Karpas-422 (cell line): ENCODE measurements at regions not wholly inside any gene's neighbourhood (a gene's known extent, or its start where the extent isn't known, plus 50 kb on each side); places are given as distances from the start of the nearest gene placed in this dataset.

Source experiments
- DNase-seq: peaks from one replicate; pipeline ENCODE4 v3.0.0-alpha.2; 2015
- H2AFZ ChIP-seq: fragments of 200-600 bp; sonication (generic); 2 replicates; pipeline ENCODE4 v1.6.1; 2014; ENCODE audit warnings: antibody characterized with exemption, low read length, mixed read lengths
- H3K27ac ChIP-seq: fragments of 200-600 bp; sonication (generic); 2 replicates; pipeline ENCODE4 v1.5.1; 2014; ENCODE audit warnings: mild to moderate bottlenecking, low read length, moderate library complexity
- H3K27me3 ChIP-seq: fragments of 200-600 bp; sonication (generic); 2 replicates; pipeline ENCODE4 v1.6.1; 2014; ENCODE audit warnings: low read length, mixed read lengths
- H3K36me3 ChIP-seq: fragments of 200-600 bp; sonication (generic); 2 replicates; pipeline ENCODE4 v1.6.1; 2014; ENCODE audit warnings: low read length, mixed read lengths; ENCODE audit not compliant: insufficient read depth
- H3K4me1 ChIP-seq: fragments of 200-600 bp; sonication (generic); 2 replicates; pipeline ENCODE4 v1.6.1; 2014; ENCODE audit warnings: mild to moderate bottlenecking, low read length, mixed read lengths
- H3K4me2 ChIP-seq: fragments of 200-600 bp; sonication (generic); 2 replicates; pipeline ENCODE4 v1.6.1; 2014; ENCODE audit warnings: low read length, low read depth, mild to moderate bottlenecking; ENCODE audit not compliant: poor library complexity, severe bottlenecking
- H3K4me3 ChIP-seq: fragments of 200-600 bp; sonication (generic); 2 replicates; pipeline ENCODE4 v1.5.1; 2014; ENCODE audit warnings: mild to moderate bottlenecking, antibody characterized with exemption, low read length, mixed read lengths
- H3K79me2 ChIP-seq: fragments of 200-600 bp; sonication (generic); 2 replicates; pipeline ENCODE4 v1.6.1; 2014; ENCODE audit warnings: mild to moderate bottlenecking, low read length, mixed read lengths
- H3K9ac ChIP-seq: fragments of 200-600 bp; sonication (generic); 2 replicates; pipeline ENCODE4 v1.6.0; 2014; ENCODE audit warnings: low read length
- H3K9me2 ChIP-seq: fragments of 200-600 bp; sonication (generic), shearing (Covaris generic); replicated peaks from 2 replicates; pipeline ENCODE4 v1.6.0; 2014; ENCODE audit warnings: mild to moderate bottlenecking, low read length, moderate library complexity; ENCODE audit not compliant: insufficient read depth
- H3K9me3 ChIP-seq: fragments of 300-700, 200-600 bp; sonication (generic); 2 replicates; pipeline ENCODE4 v1.6.1; 2014; ENCODE audit warnings: low read length, mixed read lengths
- H4K20me1 ChIP-seq: fragments of 200-600 bp; sonication (generic); 2 replicates; pipeline ENCODE4 v1.6.1; 2014; ENCODE audit warnings: mild to moderate bottlenecking, antibody characterized with exemption, low read length, low read depth; ENCODE audit not compliant: insufficient read depth

- no peaks in the 10 kb centered on the region for H3K79me2 ChIP-seq
- H3K27me3 ChIP-seq, result no peaks in the 10 kb centered on the region
- no peaks in the 10 kb centered on the region for H4K20me1 ChIP-seq
- no peaks in the 10 kb centered on the region for H3K36me3 ChIP-seq
- no peak overlapping the region for H3K9ac ChIP-seq
- H3K4me1 ChIP-seq, result no peaks in the 10 kb centered on the region
- no peak overlapping the region for H3K4me3 ChIP-seq
- no peaks in the 10 kb centered on the region for H3K9me2 ChIP-seq
- no peak overlapping the region for H3K27ac ChIP-seq
- no peak overlapping the region for H3K4me2 ChIP-seq
- DNase-seq, result no peak
- H3K9me3 ChIP-seq, result no peaks in the 10 kb centered on the region
- H2AFZ ChIP-seq, result no peak overlapping the region
These were observed 521.4 kb upstream of the CAMK1G start for GRCh38 chr1:209062081-209062620.

GRCh38 chr1:209062863-209063262 lies 520.7 kb upstream of the CAMK1G start:
- Histone ChIP-seq H3K9me2 (no peaks in the 10 kb centered on the region), H3K9ac (no peak overlapping the region), H3K79me2 (no peaks in the 10 kb centered on the region), H3K4me2 (no peak overlapping the region), H3K9me3 (no peaks in the 10 kb centered on the region), H4K20me1 (no peaks in the 10 kb centered on the region), H3K27ac (no peak overlapping the region), H3K27me3 (no peaks in the 10 kb centered on the region), H3K36me3 (no peaks in the 10 kb centered on the region), H2AFZ (no peak overlapping the region), H3K4me1 (no peaks in the 10 kb centered on the region), H3K4me3 (no peak overlapping the region)
- no peak for DNase-seq

GRCh38 chr1:209063767-209064659 lies 519.5 kb upstream of the CAMK1G start:
- Histone ChIP-seq H4K20me1 (no peaks in the 10 kb centered on the region), H2AFZ (no peak overlapping the region), H3K4me1 (no peaks in the 10 kb centered on the region), H3K9me2 (no peaks in the 10 kb centered on the region), H3K27ac (no peak overlapping the region), H3K9me3 (no peaks in the 10 kb centered on the region), H3K27me3 (no peaks in the 10 kb centered on the region), H3K4me3 (no peak overlapping the region), H3K79me2 (no peaks in the 10 kb centered on the region), H3K4me2 (no peak overlapping the region), H3K9ac (no peak overlapping the region), H3K36me3 (no peaks in the 10 kb centered on the region)
- no peak for DNase-seq

GRCh38 chr1:209064850-209065706 lies 518.4 kb upstream of the CAMK1G start:
- Histone ChIP-seq H3K27me3 (no peaks in the 10 kb centered on the region), H3K9me2 (no peaks in the 10 kb centered on the region), H3K27ac (no peak overlapping the region), H3K79me2 (no peaks in the 10 kb centered on the region), H3K9ac (no peak overlapping the region), H3K9me3 (no peaks in the 10 kb centered on the region), H3K4me1 (no peaks in the 10 kb centered on the region), H4K20me1 (no peaks in the 10 kb centered on the region), H3K36me3 (no peaks in the 10 kb centered on the region), H3K4me3 (no peak overlapping the region), H3K4me2 (no peak overlapping the region), H2AFZ (no peak overlapping the region)
- DNase-seq, result no peak

- H2AFZ ChIP-seq, result no peak overlapping the region
- no peaks in the 10 kb centered on the region for H3K4me1 ChIP-seq
- no peaks in the 10 kb centered on the region for H3K27me3 ChIP-seq
- DNase-seq, result no peak
- H4K20me1 ChIP-seq, result no peaks in the 10 kb centered on the region
- no peaks in the 10 kb centered on the region for H3K36me3 ChIP-seq
- H3K9me2 ChIP-seq, result no peaks in the 10 kb centered on the region
- H3K4me3 ChIP-seq, result no peak overlapping the region
- H3K4me2 ChIP-seq, result no peak overlapping the region
- H3K27ac ChIP-seq, result no peak overlapping the region
- H3K9me3 ChIP-seq, result no peaks in the 10 kb centered on the region
- no peaks in the 10 kb centered on the region for H3K79me2 ChIP-seq
- no peak overlapping the region for H3K9ac ChIP-seq
These were observed 511.0 kb upstream of the CAMK1G start for GRCh38 chr1:209072481-209072880.

DNA sequence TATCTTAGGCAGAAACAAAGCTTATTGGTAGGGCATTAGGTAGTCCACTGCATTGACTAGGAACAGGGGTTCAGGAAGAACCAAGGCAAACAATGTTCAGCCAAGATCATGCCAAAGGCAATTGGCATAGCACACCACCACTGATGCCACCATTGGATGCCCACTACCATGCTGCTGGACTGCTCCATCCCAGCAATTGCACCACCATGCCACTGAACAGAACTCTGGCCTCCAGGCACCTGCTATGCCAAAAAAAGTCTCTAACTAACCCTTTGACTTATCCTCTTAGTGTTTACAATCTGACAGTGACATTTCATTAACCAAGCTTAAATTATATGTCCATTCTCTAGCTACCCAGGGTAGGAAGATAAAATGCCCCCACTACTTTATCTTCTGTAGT lies 509.6 kb upstream of the CAMK1G start:
- no peak overlapping the region for H3K4me3 ChIP-seq

GRCh38 chr1:209074575-209075250 lies 508.8 kb upstream of the CAMK1G start:
- no peak overlapping the region for H3K27ac ChIP-seq
- no peak overlapping the region for H3K4me3 ChIP-seq
- H3K9me2 ChIP-seq, result no peaks in the 10 kb centered on the region
- no peaks in the 10 kb centered on the region for H3K27me3 ChIP-seq
- H3K79me2 ChIP-seq, result no peaks in the 10 kb centered on the region
- H3K9ac ChIP-seq, result no peak overlapping the region
- H3K9me3 ChIP-seq, result no peaks in the 10 kb centered on the region
- H3K36me3 ChIP-seq, result no peaks in the 10 kb centered on the region
- H4K20me1 ChIP-seq, result no peaks in the 10 kb centered on the region
- no peak overlapping the region for H3K4me2 ChIP-seq
- no peak for DNase-seq
- H2AFZ ChIP-seq, result no peak overlapping the region
- H3K4me1 ChIP-seq, result no peaks in the 10 kb centered on the region

More for the DNA sequence above, 509.6 kb upstream of the CAMK1G start:
- no peak overlapping the region for H2AFZ ChIP-seq
- DNase-seq, result no peak
- no peak overlapping the region for H3K27ac ChIP-seq
- no peaks in the 10 kb centered on the region for H3K9me3 ChIP-seq
- H3K9ac ChIP-seq, result no peak overlapping the region
- no peak overlapping the region for H3K4me2 ChIP-seq
- H3K79me2 ChIP-seq, result no peaks in the 10 kb centered on the region
- H3K27me3 ChIP-seq, result no peaks in the 10 kb centered on the region
- H3K4me1 ChIP-seq, result no peaks in the 10 kb centered on the region
- H3K36me3 ChIP-seq, result no peaks in the 10 kb centered on the region
- no peaks in the 10 kb centered on the region for H3K9me2 ChIP-seq
- no peaks in the 10 kb centered on the region for H4K20me1 ChIP-seq

DNA sequence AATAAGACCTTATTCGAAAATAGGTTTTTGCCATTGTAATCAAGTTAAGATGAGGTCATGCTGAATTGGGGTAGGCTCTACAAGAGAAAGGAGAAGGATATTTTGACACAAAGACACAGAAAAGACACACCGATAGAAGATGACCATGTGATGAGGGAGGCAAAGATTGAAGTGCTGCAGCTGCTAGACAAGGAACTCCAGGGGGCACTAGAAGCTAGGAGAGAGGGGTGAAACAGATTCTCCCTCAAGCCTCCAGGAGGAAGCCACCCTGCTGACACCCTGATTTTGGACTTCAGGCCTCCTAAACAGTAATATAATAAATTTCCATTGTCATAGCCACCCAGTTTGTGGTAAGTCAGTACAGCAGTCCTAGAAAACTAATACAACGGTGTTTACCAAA lies 506.8 kb upstream of the CAMK1G start:
- Histone ChIP-seq H2AFZ (no peak overlapping the region), H3K27ac (no peak overlapping the region), H3K9ac (no peak overlapping the region), H3K4me2 (no peak overlapping the region), H4K20me1 (no peaks in the 10 kb centered on the region), H3K27me3 (no peaks in the 10 kb centered on the region), H3K4me3 (no peak overlapping the region), H3K79me2 (no peaks in the 10 kb centered on the region), H3K36me3 (no peaks in the 10 kb centered on the region), H3K9me3 (no peaks in the 10 kb centered on the region), H3K9me2 (no peaks in the 10 kb centered on the region), H3K4me1 (no peaks in the 10 kb centered on the region)
- peak; percentile 82 for DNase-seq
